HG03159 (cell line): ENCODE measurements at regions not wholly inside any gene's neighbourhood (a gene's known extent, or its start where the extent isn't known, plus 50 kb on each side); places are given as distances from the start of the nearest gene placed in this dataset.
"Not testable (repeated sequence)": the region's sequence is repeated elsewhere in the genome, so short reads cannot be mapped to it uniquely, and the experiment has no call there.

Experiments used
- ATAC-seq: cut with Tn5 transposase; IDR thresholded peaks from one replicate; pipeline ENCODE4 v1.9.1; 2021; ENCODE audit warnings: mild to moderate bottlenecking, moderate library complexity; ENCODE audit not compliant: unreplicated experiment

- ATAC-seq: no peak
Observed at GRCh38 chr20:24831232-24831631, 117.8 kb upstream of the CST7 start.

GRCh38 chr20:24832518-24832917, 116.6 kb upstream of the CST7 start:
- no peak for ATAC-seq

GRCh38 chr20:24833592-24833991, 115.5 kb upstream of the CST7 start:
- no peak for ATAC-seq

GRCh38 chr20:24834310-24834709, 114.8 kb upstream of the CST7 start:
- ATAC-seq: no peak

GRCh38 chr20:24835195-24835594, 113.9 kb upstream of the CST7 start:
- ATAC-seq: no peak

- no peak for ATAC-seq
Observed at GRCh38 chr20:24836041-24836533, 113.0 kb upstream of the CST7 start.

GRCh38 chr20:24836661-24837299, 112.3 kb upstream of the CST7 start:
- ATAC-seq: no peak

GRCh38 chr20:24837781-24838450, 111.2 kb upstream of the CST7 start:
- no peak for ATAC-seq

- no peak for ATAC-seq
Observed at GRCh38 chr20:24838546-24839535, 110.2 kb upstream of the CST7 start.

- ATAC-seq: no peak
Observed at GRCh38 chr20:24840121-24840713, 108.9 kb upstream of the CST7 start.

GRCh38 chr20:24842274-24842917, 106.7 kb upstream of the CST7 start:
- ATAC-seq: no peak

GRCh38 chr20:24842918-24843715, 106.0 kb upstream of the CST7 start:
- peak; percentile 91 for ATAC-seq

GRCh38 chr20:24850176-24850575, 98.9 kb upstream of the CST7 start:
- no peak for ATAC-seq

- ATAC-seq: no peak
Observed at GRCh38 chr20:24851346-24852019, 97.6 kb upstream of the CST7 start.

- no peak for ATAC-seq
Observed at GRCh38 chr20:24853916-24854315, 95.2 kb upstream of the CST7 start.

- ATAC-seq: no peak
Observed at GRCh38 chr20:24855848-24856247, 93.2 kb upstream of the CST7 start.

- ATAC-seq: not testable (repeated sequence)
Observed at GRCh38 chr20:24858500-24858899, 90.6 kb upstream of the CST7 start.

GRCh38 chr20:24859539-24859938, 89.5 kb upstream of the CST7 start:
- ATAC-seq: no peak

- no peak for ATAC-seq
Observed at GRCh38 chr20:24862186-24862585, 86.9 kb upstream of the CST7 start.
